Breast epithelium (tissue), 3 donors: ENCODE measurements at regions not wholly inside any gene's neighbourhood (a gene's known extent, or its start where the extent isn't known, plus 50 kb on each side); places are given as distances from the start of the nearest gene placed in this dataset.

ENCODE experiments used
- POLR2A ChIP-seq: fragments of 450-650 bp; IDR thresholded peaks from one replicate; pipeline ENCODE4 v1.6.1; 2016; ENCODE audit warnings: antibody characterized with exemption, mild to moderate bottlenecking, moderate library complexity
- POLR2AphosphoS5 ChIP-seq, 3 donors: sonication (generic); formaldehyde crosslinking; IDR thresholded peaks; one replicate each; pipeline ENCODE4 v1.6.1; 2017; ENCODE audit warnings: antibody characterized with exemption in 3 of 3
- TF ChIP-seq, protein P1 (sequence below), 3 donors: fragments of 450-650 bp; IDR thresholded peaks; one replicate each; pipeline ENCODE4 v1.5.1; 2016 to 2017; ENCODE audit warnings: antibody characterized with exemption in 3 of 3, mild to moderate bottlenecking in 3 of 3, moderate library complexity in 3 of 3

DNA sequence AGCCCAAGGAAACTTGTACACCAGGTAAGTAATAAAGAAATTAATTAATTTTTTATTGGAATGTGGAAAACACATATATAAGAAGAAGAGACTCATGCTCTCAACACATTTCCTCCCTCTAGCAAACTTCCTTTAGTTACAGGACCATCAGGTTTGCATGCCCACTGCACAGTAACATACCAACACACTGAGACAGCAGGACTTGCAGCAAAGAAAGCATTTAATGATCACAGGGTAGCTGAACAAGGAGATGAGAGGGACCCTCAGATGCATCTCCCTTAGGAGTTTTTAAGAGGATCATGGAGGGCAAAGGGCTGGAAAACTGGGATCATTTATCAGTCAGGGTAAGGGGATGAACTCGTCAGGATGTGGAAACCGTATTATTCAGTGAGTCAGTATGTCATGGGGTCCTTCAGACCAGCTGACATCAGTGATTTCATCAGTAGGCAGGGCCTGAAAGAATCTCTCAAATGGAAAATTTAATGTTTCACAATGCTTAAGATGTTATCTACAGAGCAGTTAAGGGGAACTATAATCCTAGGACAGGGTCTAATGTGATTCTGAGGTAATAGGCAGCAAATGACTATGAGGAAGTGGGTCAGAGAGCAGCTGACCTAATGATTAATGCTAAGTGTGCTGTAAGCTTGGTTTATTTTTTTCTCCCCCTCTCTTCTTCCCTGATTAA lies 193.8 kb upstream of the RND3 start:
- TF ChIP-seq, protein P1, sequence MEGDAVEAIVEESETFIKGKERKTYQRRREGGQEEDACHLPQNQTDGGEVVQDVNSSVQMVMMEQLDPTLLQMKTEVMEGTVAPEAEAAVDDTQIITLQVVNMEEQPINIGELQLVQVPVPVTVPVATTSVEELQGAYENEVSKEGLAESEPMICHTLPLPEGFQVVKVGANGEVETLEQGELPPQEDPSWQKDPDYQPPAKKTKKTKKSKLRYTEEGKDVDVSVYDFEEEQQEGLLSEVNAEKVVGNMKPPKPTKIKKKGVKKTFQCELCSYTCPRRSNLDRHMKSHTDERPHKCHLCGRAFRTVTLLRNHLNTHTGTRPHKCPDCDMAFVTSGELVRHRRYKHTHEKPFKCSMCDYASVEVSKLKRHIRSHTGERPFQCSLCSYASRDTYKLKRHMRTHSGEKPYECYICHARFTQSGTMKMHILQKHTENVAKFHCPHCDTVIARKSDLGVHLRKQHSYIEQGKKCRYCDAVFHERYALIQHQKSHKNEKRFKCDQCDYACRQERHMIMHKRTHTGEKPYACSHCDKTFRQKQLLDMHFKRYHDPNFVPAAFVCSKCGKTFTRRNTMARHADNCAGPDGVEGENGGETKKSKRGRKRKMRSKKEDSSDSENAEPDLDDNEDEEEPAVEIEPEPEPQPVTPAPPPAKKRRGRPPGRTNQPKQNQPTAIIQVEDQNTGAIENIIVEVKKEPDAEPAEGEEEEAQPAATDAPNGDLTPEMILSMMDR (IDR thresholded peaks at IDR 0.05): no peak
- TF ChIP-seq POLR2AphosphoS5 (IDR thresholded peaks at IDR 0.05): no peak
- TF ChIP-seq POLR2A: no peak
